GM12891 (cell line): ENCODE measurements at regions not wholly inside any gene's neighbourhood (a gene's known extent, or its start where the extent isn't known, plus 50 kb on each side); places are given as distances from the start of the nearest gene placed in this dataset.
"Not testable (repeated sequence)": the region's sequence is repeated elsewhere in the genome, so short reads cannot be mapped to it uniquely, and the experiment has no call there.

Experiments
- POLR2A ChIP-seq: IDR thresholded peaks from 2 replicates; pipeline ENCODE4 v1.6.1; 2011; ENCODE audit warnings: low read depth, low read length, control low read depth
- POLR2AphosphoS5 ChIP-seq: IDR thresholded peaks from 2 replicates; pipeline ENCODE4 v1.6.1; 2011; ENCODE audit warnings: low read depth, low read length, control low read depth
- SPI1 ChIP-seq: IDR thresholded peaks from 2 replicates; pipeline ENCODE4 v1.6.1; 2011; ENCODE audit warnings: low read depth, low read length, control low read depth

GRCh38 chr5:135164873-135165614 lies 131.0 kb upstream of the PITX1 start:
- not testable (repeated sequence) for TF ChIP-seq POLR2A, SPI1, POLR2AphosphoS5
